Central memory CD4-positive, alpha-beta T cell (primary cell): ENCODE measurements at regions not wholly inside any gene's neighbourhood (a gene's known extent, or its start where the extent isn't known, plus 50 kb on each side); places are given as distances from the start of the nearest gene placed in this dataset.
"Not testable (repeated sequence)": the region's sequence is repeated elsewhere in the genome, so short reads cannot be mapped to it uniquely, and the experiment has no call there.

Source experiments
- DNase-seq: peaks from one replicate; pipeline ENCODE4 v3.0.0; 2022

GRCh38 chr1:228546541-228547463, 59.6 kb downstream of the RNF187 start:
- DNase-seq = no peak

- DNase-seq = no peak
These were observed 60.2 kb downstream of the RNF187 start for GRCh38 chr1:228547464-228547792.

- no peak for DNase-seq
These were observed 61.6 kb downstream of the RNF187 start for GRCh38 chr1:228548788-228549187.

- DNase-seq = no peak
These were observed 65.5 kb downstream of the RNF187 start for GRCh38 chr1:228552596-228553176.

- DNase-seq = no peak
These were observed 66.9 kb downstream of the RNF187 start for GRCh38 chr1:228554107-228554506.

- DNase-seq = peak; percentile 49
These were observed 68.2 kb downstream of the RNF187 start for GRCh38 chr1:228555074-228555994.

- DNase-seq = not testable (repeated sequence)
These were observed 69.7 kb downstream of the RNF187 start for GRCh38 chr1:228556634-228557430.
